Esophagus squamous epithelium (tissue), 5 donors: ENCODE measurements at regions not wholly inside any gene's neighbourhood (a gene's known extent, or its start where the extent isn't known, plus 50 kb on each side); places are given as distances from the start of the nearest gene placed in this dataset.

ENCODE experiments used
- DNase-seq: peaks from one replicate; lab custom pipeline; 2025; lab: John Stamatoyannopoulos, UW
- H3K27ac ChIP-seq, 4 donors: fragments of 200-600 bp; sonication (generic); one replicate each; pipeline ENCODE4 v1.5.1; 2016 to 2019; ENCODE audit warnings: mild to moderate bottlenecking in 1 of 4
- H3K27me3 ChIP-seq, 4 donors: fragments of 200-600 bp; sonication (generic); 1 replicate in 3 of 4; 2 replicates in 1 of 4; pipeline versions ENCODE4 v1.5.1 to v1.6.0; 2017 to 2021; ENCODE audit warnings: antibody characterized with exemption in 1 of 4
- H3K36me3 ChIP-seq, 3 donors: fragments of 200-600 bp; sonication (generic); one replicate each; pipeline ENCODE4 v1.5.1; 2016 to 2019
- H3K4me1 ChIP-seq, 3 donors: fragments of 200-600 bp; sonication (generic); one replicate each; pipeline ENCODE4 v1.5.1; 2017 to 2019
- H3K4me3 ChIP-seq, 4 donors: fragments of 200-600 bp; sonication (generic); 1 replicate in 3 of 4; 2 replicates in 1 of 4; pipeline ENCODE4 v1.5.1; 2016 to 2019; ENCODE audit warnings: mild to moderate bottlenecking in 2 of 4, moderate library complexity in 1 of 4
- H3K9me3 ChIP-seq, 3 donors: fragments of 200-600 bp; sonication (generic); one replicate each; pipeline ENCODE4 v1.5.1; 2016 to 2019
- POLR2A ChIP-seq, 4 donors: fragments of 450-650 bp; IDR thresholded peaks; one replicate each; pipeline ENCODE4 v1.6.1; 2017; ENCODE audit warnings: antibody characterized with exemption in 4 of 4, mild to moderate bottlenecking in 4 of 4, moderate library complexity in 3 of 4
- WGBS, 2 donors: methylation state at CpG; one replicate each; pipeline ENCODE4 v1.1.5; 2018; 5-methylcytosine and 5-hydroxymethylcytosine counted together
- intact Hi-C: fragments of 100-400 bp; cut with DNase I; formaldehyde crosslinking; loops from one replicate; pipeline ENCODE4 v1.15.0; 2022
- TF ChIP-seq, protein P1 (sequence below), 6 experiments: fragments of 450-650 bp in 4 of 6; fragments of 200-600 bp in 2 of 6; sonication (generic) in 2 of 6; IDR thresholded peaks; one replicate each; pipeline ENCODE4 v1.5.1; 2016 to 2019; ENCODE audit warnings: antibody characterized with exemption in 6 of 6, mild to moderate bottlenecking in 4 of 6, moderate library complexity in 4 of 6
- donor health status: DM: yes; HTN: yes; CAD: no.

DNA sequence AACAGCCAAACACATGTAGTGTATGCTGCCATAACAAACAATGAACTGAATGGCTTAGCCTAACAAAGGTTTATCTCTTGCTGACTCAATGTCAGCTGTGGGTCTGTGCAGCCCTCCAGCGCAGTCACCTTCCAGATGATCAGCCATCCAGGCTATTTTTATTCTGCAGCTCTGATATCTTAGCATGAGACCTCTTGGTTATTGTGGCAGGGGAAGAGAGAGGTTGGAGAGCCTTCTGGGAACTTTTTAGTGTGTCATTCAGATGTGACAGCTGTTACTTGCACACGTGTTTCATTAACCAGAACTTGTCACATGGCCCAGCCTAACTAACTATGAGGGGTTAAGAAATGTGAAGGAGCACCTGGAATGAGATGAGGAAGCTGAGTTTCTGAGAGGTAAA lies 202.5 kb downstream of the DHX35 start:
- H3K36me3 ChIP-seq, result no peaks in the 10 kb centered on the region
- H3K27me3 ChIP-seq, result peaks cover 0 to 9% (median 0%) of the 10 kb centered on the region in 4 donors
- TF ChIP-seq, protein P1, sequence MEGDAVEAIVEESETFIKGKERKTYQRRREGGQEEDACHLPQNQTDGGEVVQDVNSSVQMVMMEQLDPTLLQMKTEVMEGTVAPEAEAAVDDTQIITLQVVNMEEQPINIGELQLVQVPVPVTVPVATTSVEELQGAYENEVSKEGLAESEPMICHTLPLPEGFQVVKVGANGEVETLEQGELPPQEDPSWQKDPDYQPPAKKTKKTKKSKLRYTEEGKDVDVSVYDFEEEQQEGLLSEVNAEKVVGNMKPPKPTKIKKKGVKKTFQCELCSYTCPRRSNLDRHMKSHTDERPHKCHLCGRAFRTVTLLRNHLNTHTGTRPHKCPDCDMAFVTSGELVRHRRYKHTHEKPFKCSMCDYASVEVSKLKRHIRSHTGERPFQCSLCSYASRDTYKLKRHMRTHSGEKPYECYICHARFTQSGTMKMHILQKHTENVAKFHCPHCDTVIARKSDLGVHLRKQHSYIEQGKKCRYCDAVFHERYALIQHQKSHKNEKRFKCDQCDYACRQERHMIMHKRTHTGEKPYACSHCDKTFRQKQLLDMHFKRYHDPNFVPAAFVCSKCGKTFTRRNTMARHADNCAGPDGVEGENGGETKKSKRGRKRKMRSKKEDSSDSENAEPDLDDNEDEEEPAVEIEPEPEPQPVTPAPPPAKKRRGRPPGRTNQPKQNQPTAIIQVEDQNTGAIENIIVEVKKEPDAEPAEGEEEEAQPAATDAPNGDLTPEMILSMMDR (IDR thresholded peaks at IDR 0.05), result no peak
- H3K9me3 ChIP-seq, result no peaks in the 10 kb centered on the region
- no peak overlapping the region for H3K27ac ChIP-seq
- intact Hi-C loops, result no loop called here
- H3K4me3 ChIP-seq, result no peak overlapping the region
- 30 to 69% methylated on average over 1 to 2 of the region's 2 CpGs for WGBS, 2 donors
- no peak for DNase-seq
- no peaks in the 10 kb centered on the region for H3K4me1 ChIP-seq

DNA sequence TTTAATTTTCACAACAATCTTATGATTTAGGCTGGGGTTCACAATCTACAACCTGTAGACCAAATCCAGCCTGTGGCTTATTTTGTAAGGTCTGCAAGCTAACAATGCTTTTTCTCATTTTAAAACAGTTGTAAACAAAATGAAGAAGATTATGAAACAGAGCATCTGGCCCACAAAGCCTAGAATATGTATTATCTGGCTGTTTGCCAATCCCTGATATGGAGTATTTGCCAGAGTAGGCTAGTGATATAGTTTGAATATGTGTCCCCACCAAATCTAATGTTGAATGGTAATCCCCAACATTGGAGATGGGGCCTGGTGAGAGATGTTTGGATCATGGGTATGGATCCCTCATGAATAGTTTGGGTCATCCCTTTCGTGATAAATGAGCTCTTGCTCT lies 201.8 kb downstream of the DHX35 start:
- Histone ChIP-seq H3K36me3 (no peaks in the 10 kb centered on the region), H3K27ac (no peak overlapping the region), H3K4me1 (no peaks in the 10 kb centered on the region), H3K4me3 (no peak overlapping the region), H3K27me3 (peaks cover 0 to 10% (median 0%) of the 10 kb centered on the region in 4 donors), H3K9me3 (no peaks in the 10 kb centered on the region)
- no peak for DNase-seq
- intact Hi-C loops, result no loop called here
- 71 to 94% methylated on average over 1 of the region's 1 CpG for WGBS, 2 donors
- TF ChIP-seq POLR2A (IDR thresholded peaks at IDR 0.05), result no peak
- TF ChIP-seq, protein P1 (IDR thresholded peaks at IDR 0.05), result no peak

DNA sequence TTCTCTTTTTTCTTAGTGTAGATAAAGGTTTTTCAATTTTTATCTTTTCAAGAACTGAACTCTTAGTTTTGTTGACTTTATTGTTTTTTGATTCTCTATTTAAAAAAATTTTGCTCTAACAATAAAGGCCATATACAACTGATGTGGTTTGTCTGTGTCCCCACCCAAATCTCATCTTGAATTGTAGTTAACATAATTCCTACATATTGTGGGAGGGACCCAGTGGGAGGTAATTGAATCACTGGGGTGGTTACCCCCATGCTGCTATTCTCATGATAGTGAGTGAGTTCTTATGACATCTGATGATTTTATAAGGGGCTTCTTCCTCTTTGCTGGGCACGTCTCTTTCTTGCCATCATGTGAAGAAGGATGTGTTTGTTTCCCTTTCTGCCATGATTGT lies 199.8 kb downstream of the DHX35 start:
- Histone ChIP-seq H3K27me3 (peaks cover 0 to 22% (median 0%) of the 10 kb centered on the region in 4 donors), H3K27ac (no peak overlapping the region), H3K4me3 (no peak overlapping the region), H3K9me3 (no peaks in the 10 kb centered on the region), H3K4me1 (no peaks in the 10 kb centered on the region), H3K36me3 (no peaks in the 10 kb centered on the region)
- intact Hi-C loops, result no loop called here
- TF ChIP-seq POLR2A (IDR thresholded peaks at IDR 0.05), result no peak
- TF ChIP-seq, protein P1 (IDR thresholded peaks at IDR 0.05), result no peak
- DNase-seq, result no peak
- WGBS, 2 donors, result 62 to 64% methylated on average over 1 of the region's 1 CpG

DNA sequence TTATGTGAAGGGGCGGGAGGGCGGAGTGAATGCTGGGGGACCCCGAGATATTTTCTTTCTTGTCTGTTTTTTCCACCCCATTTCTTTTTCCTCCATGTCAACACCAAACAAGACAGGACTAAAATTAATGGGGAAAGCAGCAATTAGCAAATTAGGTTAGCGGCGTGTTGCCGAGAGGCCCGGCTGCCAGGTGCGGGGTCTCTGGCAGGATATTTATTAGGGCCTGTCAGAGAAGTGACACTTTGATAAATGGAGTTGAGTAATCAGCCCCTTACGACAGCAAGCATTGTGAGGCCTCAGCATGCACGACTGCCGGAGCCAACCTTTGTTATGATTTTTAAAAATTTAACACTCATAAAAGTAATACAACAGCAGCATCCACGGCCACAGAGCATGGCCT lies 193.8 kb downstream of the DHX35 start:
- no peaks in the 10 kb centered on the region for H3K9me3 ChIP-seq
- 17 to 34% methylated on average over 12 of the region's 12 CpGs for WGBS, 2 donors
- intact Hi-C loops, result no loop called here
- no peak overlapping the region for H3K27ac ChIP-seq
- TF ChIP-seq, protein P1 (IDR thresholded peaks at IDR 0.05), result no peak
- TF ChIP-seq POLR2A (IDR thresholded peaks at IDR 0.05), result no peak
- no peak overlapping the region for H3K4me3 ChIP-seq
- no peak for DNase-seq
- H3K36me3 ChIP-seq, result no peaks in the 10 kb centered on the region
- H3K4me1 ChIP-seq, result no peaks in the 10 kb centered on the region
- H3K27me3 ChIP-seq, result peaks cover 0 to 37% (median 0%) of the 10 kb centered on the region in 4 donors

DNA sequence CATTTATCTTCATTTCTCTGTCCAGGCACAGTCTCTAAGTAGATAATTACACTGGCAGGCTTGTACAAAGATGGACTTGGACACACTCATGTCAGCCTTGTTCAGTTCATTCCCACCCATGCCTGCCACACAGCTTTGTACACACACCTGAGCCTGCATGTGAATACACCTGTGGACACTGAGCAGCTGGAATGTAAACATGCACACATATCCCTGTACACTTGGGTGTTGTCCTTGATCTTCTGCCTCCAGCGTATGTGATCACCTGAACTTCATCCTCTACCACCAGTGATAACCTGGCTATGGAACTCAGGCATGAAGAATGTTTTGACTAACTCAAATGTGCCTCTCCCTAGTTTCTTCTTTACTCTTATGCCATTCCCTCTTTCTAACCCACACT lies 190.6 kb downstream of the DHX35 start:
- no peak for TF ChIP-seq POLR2A (IDR thresholded peaks at IDR 0.05)
- TF ChIP-seq, protein P1 (IDR thresholded peaks at IDR 0.05), result no peak
- Histone ChIP-seq H3K4me3 (no peak overlapping the region), H3K27me3 (peaks cover 0 to 36% (median 0%) of the 10 kb centered on the region in 4 donors), H3K9me3 (no peaks in the 10 kb centered on the region), H3K4me1 (no peaks in the 10 kb centered on the region), H3K36me3 (no peaks in the 10 kb centered on the region), H3K27ac (no peak overlapping the region)
- no peak for DNase-seq
- 86 to 92% methylated on average over 1 of the region's 1 CpG for WGBS, 2 donors
- intact Hi-C loops, result no loop called here
